GM19468 (cell line): ENCODE measurements at regions not wholly inside any gene's neighbourhood (a gene's known extent, or its start where the extent isn't known, plus 50 kb on each side); places are given as distances from the start of the nearest gene placed in this dataset.

Source experiments
- ATAC-seq: cut with Tn5 transposase; IDR thresholded peaks from one replicate; pipeline ENCODE4 v1.9.1; 2021; ENCODE audit warnings: mild to moderate bottlenecking, moderate library complexity, moderate number of reproducible peaks; ENCODE audit not compliant: unreplicated experiment; ENCODE audit errors: extremely low read depth

- ATAC-seq: no peak
These were observed 526.3 kb downstream of the SOX5 start for GRCh38 chr12:23423097-23423687.

GRCh38 chr12:23423796-23424195 is 525.7 kb downstream of the SOX5 start:
- ATAC-seq: no peak

GRCh38 chr12:23424685-23425084 is 524.8 kb downstream of the SOX5 start:
- ATAC-seq: no peak

GRCh38 chr12:23426328-23426727 is 523.1 kb downstream of the SOX5 start:
- ATAC-seq: no peak

GRCh38 chr12:23428758-23429157 is 520.7 kb downstream of the SOX5 start:
- ATAC-seq: no peak

- ATAC-seq: no peak
These were observed 518.5 kb downstream of the SOX5 start for GRCh38 chr12:23431006-23431405.

- ATAC-seq: no peak
These were observed 516.3 kb downstream of the SOX5 start for GRCh38 chr12:23433121-23433520.

GRCh38 chr12:23434154-23434553 is 515.3 kb downstream of the SOX5 start:
- no peak for ATAC-seq

GRCh38 chr12:23446746-23447145 is 502.7 kb downstream of the SOX5 start:
- no peak for ATAC-seq

- ATAC-seq: no peak
These were observed 498.7 kb downstream of the SOX5 start for GRCh38 chr12:23450810-23451209.

GRCh38 chr12:23455283-23455682 is 494.2 kb downstream of the SOX5 start:
- no peak for ATAC-seq

- ATAC-seq: no peak
These were observed 490.8 kb downstream of the SOX5 start for GRCh38 chr12:23458640-23459039.

GRCh38 chr12:23462546-23462945 is 486.9 kb downstream of the SOX5 start:
- ATAC-seq: no peak

- no peak for ATAC-seq
These were observed 486.3 kb downstream of the SOX5 start for GRCh38 chr12:23463172-23463571.

- no peak for ATAC-seq
These were observed 485.1 kb downstream of the SOX5 start for GRCh38 chr12:23464241-23464812.

GRCh38 chr12:23472329-23472971 is 477.0 kb downstream of the SOX5 start:
- no peak for ATAC-seq

GRCh38 chr12:23473071-23473470 is 476.4 kb downstream of the SOX5 start:
- ATAC-seq: no peak

GRCh38 chr12:23474438-23474976 is 475.0 kb downstream of the SOX5 start:
- ATAC-seq: no peak
